ENCODE measurements at regions not wholly inside any gene's neighbourhood (a gene's known extent, or its start where the extent isn't known, plus 50 kb on each side); places are given as distances from the start of the nearest gene placed in this dataset.

GRCh38 chr12:92210071-92210470 lies 64.4 kb upstream of the BTG1 start:
- DNase-seq, result no peak

DNA sequence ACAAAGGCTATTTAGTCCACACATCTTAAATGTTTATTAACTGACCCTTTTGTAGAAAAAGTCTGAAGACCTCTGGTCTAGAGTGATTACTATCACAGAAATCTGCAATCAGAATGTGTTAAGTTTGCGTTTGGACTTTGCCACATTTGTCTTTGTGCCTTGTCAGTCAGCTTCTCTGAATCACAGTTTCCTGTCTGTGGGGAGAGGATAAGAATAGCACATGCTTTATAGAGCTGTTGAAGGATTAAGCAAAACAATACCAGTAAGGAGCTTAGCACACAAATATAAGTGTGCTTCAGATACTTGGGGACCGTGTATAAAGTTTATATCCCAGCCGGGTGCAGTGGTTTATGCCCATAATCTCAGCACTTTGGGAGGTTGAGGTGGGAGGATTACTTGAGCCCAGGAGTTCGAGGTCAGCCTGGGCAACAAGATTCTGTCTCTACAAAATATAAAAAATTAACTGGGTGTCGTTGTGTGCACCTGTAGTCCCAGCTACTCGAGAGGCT lies 63.0 kb upstream of the BTG1 start:
- DNase-seq, result no peak

- no peak for DNase-seq
These were observed 61.0 kb upstream of the BTG1 start for GRCh38 chr12:92206596-92206995.

DNA sequence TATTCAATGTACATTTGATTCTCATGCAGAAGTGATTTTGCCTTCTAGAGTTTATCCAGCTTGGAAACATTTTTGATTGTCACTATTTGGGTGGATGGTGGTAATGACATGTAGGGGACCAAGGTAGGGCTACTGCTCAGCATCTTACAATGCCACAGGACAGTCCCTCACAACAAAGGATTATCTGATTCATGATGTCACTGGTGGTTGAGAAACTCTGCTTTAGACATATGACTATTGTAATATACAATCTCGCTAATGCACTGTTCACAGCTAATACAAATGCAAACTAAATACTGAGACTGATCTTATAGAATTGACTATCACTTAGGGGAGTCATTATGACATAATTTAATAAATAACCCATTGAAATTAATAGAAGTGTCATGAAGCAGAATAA lies 60.4 kb upstream of the BTG1 start:
- no peak for DNase-seq

- no peak for DNase-seq
These were observed 54.4 kb upstream of the BTG1 start for GRCh38 chr12:92199819-92200576.

DNA sequence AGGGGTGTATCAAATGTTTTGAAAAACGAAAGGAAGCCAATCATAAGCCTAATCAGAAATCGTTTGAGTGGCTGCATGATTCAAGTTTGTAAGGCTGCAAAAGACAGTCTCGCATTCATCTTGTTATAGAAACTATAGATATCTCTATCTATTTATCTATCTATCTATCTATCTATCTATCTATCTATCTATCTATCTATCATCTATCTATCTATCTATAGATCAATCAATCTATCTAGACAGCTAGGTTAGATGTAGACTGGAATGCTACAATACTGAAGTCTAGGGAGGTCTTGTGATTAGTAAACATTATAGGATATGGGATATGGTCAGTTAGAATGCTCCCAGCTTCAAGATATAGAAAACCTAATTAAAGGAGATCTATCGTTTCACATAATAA lies 52.2 kb upstream of the BTG1 start:
- no peak for DNase-seq

- no peak for DNase-seq
These were observed 50.7 kb upstream of the BTG1 start for GRCh38 chr12:92196368-92196767.
